ENCODE measurements at regions not wholly inside any gene's neighbourhood (a gene's known extent, or its start where the extent isn't known, plus 50 kb on each side); places are given as distances from the start of the nearest gene placed in this dataset.
"Not testable (repeated sequence)": the region's sequence is repeated elsewhere in the genome, so short reads cannot be mapped to it uniquely, and the experiment has no call there.

GRCh38 chr2:242116676-242117075, 247.1 kb downstream of the RTP5 start:
- TF ChIP-seq, protein P1, sequence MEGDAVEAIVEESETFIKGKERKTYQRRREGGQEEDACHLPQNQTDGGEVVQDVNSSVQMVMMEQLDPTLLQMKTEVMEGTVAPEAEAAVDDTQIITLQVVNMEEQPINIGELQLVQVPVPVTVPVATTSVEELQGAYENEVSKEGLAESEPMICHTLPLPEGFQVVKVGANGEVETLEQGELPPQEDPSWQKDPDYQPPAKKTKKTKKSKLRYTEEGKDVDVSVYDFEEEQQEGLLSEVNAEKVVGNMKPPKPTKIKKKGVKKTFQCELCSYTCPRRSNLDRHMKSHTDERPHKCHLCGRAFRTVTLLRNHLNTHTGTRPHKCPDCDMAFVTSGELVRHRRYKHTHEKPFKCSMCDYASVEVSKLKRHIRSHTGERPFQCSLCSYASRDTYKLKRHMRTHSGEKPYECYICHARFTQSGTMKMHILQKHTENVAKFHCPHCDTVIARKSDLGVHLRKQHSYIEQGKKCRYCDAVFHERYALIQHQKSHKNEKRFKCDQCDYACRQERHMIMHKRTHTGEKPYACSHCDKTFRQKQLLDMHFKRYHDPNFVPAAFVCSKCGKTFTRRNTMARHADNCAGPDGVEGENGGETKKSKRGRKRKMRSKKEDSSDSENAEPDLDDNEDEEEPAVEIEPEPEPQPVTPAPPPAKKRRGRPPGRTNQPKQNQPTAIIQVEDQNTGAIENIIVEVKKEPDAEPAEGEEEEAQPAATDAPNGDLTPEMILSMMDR (IDR thresholded peaks at IDR 0.05) = not testable (repeated sequence)
- TF ChIP-seq POLR2A (IDR thresholded peaks at IDR 0.05) = not testable (repeated sequence)

Measured in adrenal gland (tissue), 5 donors.